ENCODE measurements at regions not wholly inside any gene's neighbourhood (a gene's known extent, or its start where the extent isn't known, plus 50 kb on each side); places are given as distances from the start of the nearest gene placed in this dataset.

GRCh38 chr1:80924290-80924689 lies 876.4 kb upstream of the ADGRL2 start:
- no peaks in the 10 kb centered on the region for H3K9me2 ChIP-seq (replicated peaks; ENCODE audit: insufficient read depth, low read length)
- no peak overlapping the region for H3K27ac ChIP-seq (ENCODE audit: low read depth, low read length)
- H3K4me3 ChIP-seq (ENCODE audit: insufficient read depth, low read length, poor library complexity, severe bottlenecking): no peak overlapping the region
- no peak overlapping the region for H2AFZ ChIP-seq (ENCODE audit: low read depth, low read length, severe bottlenecking)
- H3K27me3 ChIP-seq (ENCODE audit: low read length): no peaks in the 10 kb centered on the region
- no peaks in the 10 kb centered on the region for H3K36me3 ChIP-seq (ENCODE audit: low read length)
- no peaks in the 10 kb centered on the region for H3F3A ChIP-seq (ENCODE audit: insufficient read depth)
- no peak overlapping the region for H3K4me2 ChIP-seq (ENCODE audit: low read depth, low read length, poor library complexity, severe bottlenecking)
- TF ChIP-seq, protein P1, sequence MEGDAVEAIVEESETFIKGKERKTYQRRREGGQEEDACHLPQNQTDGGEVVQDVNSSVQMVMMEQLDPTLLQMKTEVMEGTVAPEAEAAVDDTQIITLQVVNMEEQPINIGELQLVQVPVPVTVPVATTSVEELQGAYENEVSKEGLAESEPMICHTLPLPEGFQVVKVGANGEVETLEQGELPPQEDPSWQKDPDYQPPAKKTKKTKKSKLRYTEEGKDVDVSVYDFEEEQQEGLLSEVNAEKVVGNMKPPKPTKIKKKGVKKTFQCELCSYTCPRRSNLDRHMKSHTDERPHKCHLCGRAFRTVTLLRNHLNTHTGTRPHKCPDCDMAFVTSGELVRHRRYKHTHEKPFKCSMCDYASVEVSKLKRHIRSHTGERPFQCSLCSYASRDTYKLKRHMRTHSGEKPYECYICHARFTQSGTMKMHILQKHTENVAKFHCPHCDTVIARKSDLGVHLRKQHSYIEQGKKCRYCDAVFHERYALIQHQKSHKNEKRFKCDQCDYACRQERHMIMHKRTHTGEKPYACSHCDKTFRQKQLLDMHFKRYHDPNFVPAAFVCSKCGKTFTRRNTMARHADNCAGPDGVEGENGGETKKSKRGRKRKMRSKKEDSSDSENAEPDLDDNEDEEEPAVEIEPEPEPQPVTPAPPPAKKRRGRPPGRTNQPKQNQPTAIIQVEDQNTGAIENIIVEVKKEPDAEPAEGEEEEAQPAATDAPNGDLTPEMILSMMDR (IDR thresholded peaks at IDR 0.05; ENCODE audit: insufficient read depth, low read length, poor library complexity, severe bottlenecking): no peak
- TF ChIP-seq EZH2phosphoT487 (conservative IDR thresholded peaks at IDR 0.05; ENCODE audit: low read length): no peak
- no peaks in the 10 kb centered on the region for H3K79me2 ChIP-seq (ENCODE audit: insufficient read depth, low read length)
- no peaks in the 10 kb centered on the region for H4K20me1 ChIP-seq (ENCODE audit: low read depth, low read length)
- H3K9ac ChIP-seq (ENCODE audit: low read length): no peak overlapping the region
- H3K9me3 ChIP-seq (ENCODE audit: insufficient read depth, low read length): no peaks in the 10 kb centered on the region

- H4K20me1 ChIP-seq (ENCODE audit: low read depth, low read length): no peaks in the 10 kb centered on the region
- H3K9me3 ChIP-seq (ENCODE audit: insufficient read depth, low read length): no peaks in the 10 kb centered on the region
- no peaks in the 10 kb centered on the region for H3K27me3 ChIP-seq (ENCODE audit: low read length)
- TF ChIP-seq, protein P1 (IDR thresholded peaks at IDR 0.05; ENCODE audit: insufficient read depth, low read length, poor library complexity, severe bottlenecking): no peak
- no peak for TF ChIP-seq EZH2phosphoT487 (conservative IDR thresholded peaks at IDR 0.05; ENCODE audit: low read length)
- H3K4me2 ChIP-seq (ENCODE audit: low read depth, low read length, poor library complexity, severe bottlenecking): no peak overlapping the region
- no peaks in the 10 kb centered on the region for H3K79me2 ChIP-seq (ENCODE audit: insufficient read depth, low read length)
- H3F3A ChIP-seq (ENCODE audit: insufficient read depth): no peaks in the 10 kb centered on the region
- no peaks in the 10 kb centered on the region for H3K9me2 ChIP-seq (replicated peaks; ENCODE audit: insufficient read depth, low read length)
- no peak overlapping the region for H3K4me3 ChIP-seq (ENCODE audit: insufficient read depth, low read length, poor library complexity, severe bottlenecking)
- H3K27ac ChIP-seq (ENCODE audit: low read depth, low read length): no peak overlapping the region
- no peak overlapping the region for H2AFZ ChIP-seq (ENCODE audit: low read depth, low read length, severe bottlenecking)
- no peak overlapping the region for H3K9ac ChIP-seq (ENCODE audit: low read length)
- no peaks in the 10 kb centered on the region for H3K36me3 ChIP-seq (ENCODE audit: low read length)
Observed at GRCh38 chr1:80922906-80923305, 877.8 kb upstream of the ADGRL2 start.

GRCh38 chr1:80919426-80919825 lies 881.3 kb upstream of the ADGRL2 start:
- H3K27ac ChIP-seq (ENCODE audit: low read depth, low read length): no peak overlapping the region
- H3K4me3 ChIP-seq (ENCODE audit: insufficient read depth, low read length, poor library complexity, severe bottlenecking): no peak overlapping the region
- H3K9ac ChIP-seq (ENCODE audit: low read length): no peak overlapping the region
- H3K9me2 ChIP-seq (replicated peaks; ENCODE audit: insufficient read depth, low read length): no peaks in the 10 kb centered on the region
- no peak overlapping the region for H3K4me2 ChIP-seq (ENCODE audit: low read depth, low read length, poor library complexity, severe bottlenecking)
- no peaks in the 10 kb centered on the region for H4K20me1 ChIP-seq (ENCODE audit: low read depth, low read length)
- TF ChIP-seq EZH2phosphoT487 (conservative IDR thresholded peaks at IDR 0.05; ENCODE audit: low read length): no peak
- TF ChIP-seq, protein P1 (IDR thresholded peaks at IDR 0.05; ENCODE audit: insufficient read depth, low read length, poor library complexity, severe bottlenecking): no peak
- H3F3A ChIP-seq (ENCODE audit: insufficient read depth): no peaks in the 10 kb centered on the region
- H3K36me3 ChIP-seq (ENCODE audit: low read length): no peaks in the 10 kb centered on the region
- no peaks in the 10 kb centered on the region for H3K79me2 ChIP-seq (ENCODE audit: insufficient read depth, low read length)
- H3K27me3 ChIP-seq (ENCODE audit: low read length): no peaks in the 10 kb centered on the region
- peak overlapping the region; percentile 14 for H2AFZ ChIP-seq (ENCODE audit: low read depth, low read length, severe bottlenecking)
- H3K9me3 ChIP-seq (ENCODE audit: insufficient read depth, low read length): no peaks in the 10 kb centered on the region

Measured in SU-DHL-6 (cell line).